Adrenal gland (tissue), 5 donors: ENCODE measurements at regions not wholly inside any gene's neighbourhood (a gene's known extent, or its start where the extent isn't known, plus 50 kb on each side); places are given as distances from the start of the nearest gene placed in this dataset.

Source experiments
- CTCF ChIP-seq, 6 experiments: fragments of 450-650 bp in 4 of 6; fragments of 200-600 bp in 2 of 6; sonication (generic) in 1 of 6; IDR thresholded peaks; 1 replicate in 5 of 6; 2 replicates in 1 of 6; pipeline versions ENCODE4 v1.5.1 to v1.8.0; 2016 to 2021; ENCODE audit warnings: antibody characterized with exemption in 6 of 6, mild to moderate bottlenecking in 2 of 6, moderate library complexity in 1 of 6
- POLR2A ChIP-seq, 2 donors: fragments of 450-650 bp; IDR thresholded peaks; one replicate each; pipeline ENCODE4 v1.6.1; 2017; ENCODE audit warnings: antibody characterized with exemption in 2 of 2, mild to moderate bottlenecking in 2 of 2, moderate library complexity in 1 of 2
- donor health status: DM: no; HTN: no; CAD: no.

DNA sequence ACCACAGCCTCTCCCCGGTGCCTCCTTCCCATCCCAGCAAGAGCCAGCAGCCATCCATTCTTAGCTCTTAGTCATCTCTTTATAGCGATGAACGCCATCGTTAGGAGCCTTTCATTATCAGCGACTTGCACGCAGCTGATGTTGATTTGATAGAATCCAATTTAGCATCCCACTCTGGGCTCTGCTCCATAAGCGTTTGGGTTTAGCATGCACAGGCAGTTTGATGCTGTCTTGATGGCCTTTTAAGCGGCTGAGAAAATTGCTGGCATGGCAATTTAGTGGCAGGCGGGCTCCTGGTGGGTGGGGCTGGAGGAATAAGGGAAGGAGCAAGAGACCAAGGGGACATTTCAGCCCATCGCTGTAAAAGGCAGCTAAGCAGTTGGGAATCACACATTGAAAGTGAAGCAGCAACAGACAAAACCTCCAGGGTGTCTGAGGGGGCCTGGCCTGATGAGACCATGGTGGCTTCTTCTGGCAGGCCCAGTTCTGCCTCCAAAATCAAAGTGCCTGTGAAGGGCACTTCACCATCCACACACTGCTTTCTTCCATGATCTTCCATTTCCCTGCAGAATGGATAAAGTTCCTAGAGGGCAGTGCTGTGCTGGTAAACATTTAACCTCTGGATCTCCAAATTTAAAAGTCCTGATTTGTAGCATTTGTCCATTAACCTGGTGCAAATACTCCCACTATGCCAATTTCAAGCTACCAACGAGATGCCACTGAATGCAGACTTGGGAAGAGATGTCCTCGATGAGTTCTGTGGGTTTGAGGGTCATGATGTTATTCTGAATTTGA, 107.8 kb upstream of the PLXNA4 start:
- no peak for TF ChIP-seq CTCF (IDR thresholded peaks at IDR 0.05)
- no peak for TF ChIP-seq POLR2A (IDR thresholded peaks at IDR 0.05)
